Thyroid gland (tissue), 4 donors: ENCODE measurements at regions not wholly inside any gene's neighbourhood (a gene's known extent, or its start where the extent isn't known, plus 50 kb on each side); places are given as distances from the start of the nearest gene placed in this dataset.

ENCODE experiments used
- DNase-seq, 2 donors: peaks; one replicate each; pipeline ENCODE4 v3.0.0-alpha.2; 2019
- H3K27ac ChIP-seq, 3 donors: fragments of 200-600 bp; sonication (generic); 1 replicate in 2 of 3; 2 replicates in 1 of 3; pipeline ENCODE4 v1.5.1; 2016 to 2019; ENCODE audit warnings: mild to moderate bottlenecking in 1 of 3, moderate library complexity in 1 of 3
- H3K27me3 ChIP-seq: fragments of 200-600 bp; sonication (generic); one replicate; pipeline ENCODE4 v1.5.1; 2019
- H3K36me3 ChIP-seq, 2 donors: fragments of 200-600 bp; sonication (generic); one replicate each; pipeline ENCODE4 v1.5.1; 2016 to 2019
- H3K4me1 ChIP-seq, 2 donors: fragments of 200-600 bp; sonication (generic); one replicate each; pipeline ENCODE4 v1.5.1; 2017 to 2019
- H3K4me3 ChIP-seq, 3 donors: fragments of 200-600 bp; sonication (generic); replicated peaks in 1 of 3; 1 replicate in 2 of 3; 2 replicates in 1 of 3; pipeline ENCODE4 v1.5.1; 2016; ENCODE audit warnings: mild to moderate bottlenecking in 1 of 3
- H3K9me3 ChIP-seq: fragments of 200-600 bp; sonication (generic); one replicate; pipeline ENCODE4 v1.5.1; 2017
- POLR2A ChIP-seq, 2 donors: fragments of 450-650 bp; IDR thresholded peaks; one replicate each; pipeline ENCODE4 v1.6.1; 2017; ENCODE audit warnings: antibody characterized with exemption in 2 of 2, mild to moderate bottlenecking in 2 of 2, moderate library complexity in 1 of 2
- WGBS, 2 donors: methylation state at CpG; one replicate each; pipeline ENCODE4 v1.1.5; 2017; 5-methylcytosine and 5-hydroxymethylcytosine counted together
- intact Hi-C: fragments of 100-400 bp; cut with DNase I; formaldehyde crosslinking; loops from one replicate; pipeline ENCODE4 v1.15.1; 2023
- TF ChIP-seq, protein P1 (sequence below), 6 experiments: fragments of 200-600 bp in 3 of 6; fragments of 450-650 bp in 3 of 6; sonication (generic) in 3 of 6; IDR thresholded peaks; one replicate each; pipeline ENCODE4 v1.5.1; 2016 to 2019; ENCODE audit warnings: antibody characterized with exemption in 6 of 6, mild to moderate bottlenecking in 2 of 6, inconsistent platforms in 1 of 6, moderate library complexity in 1 of 6

DNA sequence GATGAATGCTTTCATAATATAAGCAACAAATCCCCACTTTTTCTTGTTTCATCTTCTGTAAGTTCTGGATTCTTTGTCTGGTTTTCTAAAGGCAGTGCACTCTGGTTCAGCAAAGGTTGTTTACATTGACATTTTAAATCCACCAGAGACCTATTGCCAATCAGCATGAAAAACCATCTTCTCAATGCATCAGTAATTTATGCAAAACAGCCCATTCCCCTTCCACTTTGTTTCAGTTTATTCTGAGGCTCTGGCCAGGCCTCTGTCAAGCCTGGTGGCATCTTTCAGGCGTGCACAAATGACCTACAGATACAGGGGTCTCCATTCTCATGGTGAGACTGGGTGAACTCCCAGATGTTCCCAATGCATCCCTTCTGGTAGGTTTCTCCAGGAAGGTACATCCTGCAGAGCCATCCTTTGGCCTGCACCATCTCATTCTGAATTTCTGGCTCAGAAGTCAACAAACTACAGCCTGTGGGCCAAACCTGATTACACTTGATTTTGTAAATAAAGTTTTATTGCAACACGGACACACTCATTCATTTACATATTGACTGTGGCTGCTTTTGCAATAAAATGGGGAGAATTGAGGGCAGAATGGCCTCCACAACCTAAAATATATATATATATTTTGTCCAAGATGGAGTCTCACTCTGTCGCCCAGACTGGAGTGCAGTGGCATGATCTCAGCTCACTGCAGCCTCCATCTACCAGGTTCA lies 405.4 kb downstream of the PREX1 start:
- 90 to 99% methylated on average over 3 of the region's 3 CpGs for WGBS, 2 donors
- no peak overlapping the region for H3K27ac ChIP-seq
- no peaks in the 10 kb centered on the region for H3K4me1 ChIP-seq
- H3K9me3 ChIP-seq: no peaks in the 10 kb centered on the region
- intact Hi-C loops: no loop called here
- no peaks in the 10 kb centered on the region for H3K36me3 ChIP-seq
- TF ChIP-seq, protein P1, sequence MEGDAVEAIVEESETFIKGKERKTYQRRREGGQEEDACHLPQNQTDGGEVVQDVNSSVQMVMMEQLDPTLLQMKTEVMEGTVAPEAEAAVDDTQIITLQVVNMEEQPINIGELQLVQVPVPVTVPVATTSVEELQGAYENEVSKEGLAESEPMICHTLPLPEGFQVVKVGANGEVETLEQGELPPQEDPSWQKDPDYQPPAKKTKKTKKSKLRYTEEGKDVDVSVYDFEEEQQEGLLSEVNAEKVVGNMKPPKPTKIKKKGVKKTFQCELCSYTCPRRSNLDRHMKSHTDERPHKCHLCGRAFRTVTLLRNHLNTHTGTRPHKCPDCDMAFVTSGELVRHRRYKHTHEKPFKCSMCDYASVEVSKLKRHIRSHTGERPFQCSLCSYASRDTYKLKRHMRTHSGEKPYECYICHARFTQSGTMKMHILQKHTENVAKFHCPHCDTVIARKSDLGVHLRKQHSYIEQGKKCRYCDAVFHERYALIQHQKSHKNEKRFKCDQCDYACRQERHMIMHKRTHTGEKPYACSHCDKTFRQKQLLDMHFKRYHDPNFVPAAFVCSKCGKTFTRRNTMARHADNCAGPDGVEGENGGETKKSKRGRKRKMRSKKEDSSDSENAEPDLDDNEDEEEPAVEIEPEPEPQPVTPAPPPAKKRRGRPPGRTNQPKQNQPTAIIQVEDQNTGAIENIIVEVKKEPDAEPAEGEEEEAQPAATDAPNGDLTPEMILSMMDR (IDR thresholded peaks at IDR 0.05): no peak
- no peak for TF ChIP-seq POLR2A (IDR thresholded peaks at IDR 0.05)
- no peak overlapping the region for H3K4me3 ChIP-seq
- H3K27me3 ChIP-seq: no peaks in the 10 kb centered on the region
- no peak for DNase-seq

DNA sequence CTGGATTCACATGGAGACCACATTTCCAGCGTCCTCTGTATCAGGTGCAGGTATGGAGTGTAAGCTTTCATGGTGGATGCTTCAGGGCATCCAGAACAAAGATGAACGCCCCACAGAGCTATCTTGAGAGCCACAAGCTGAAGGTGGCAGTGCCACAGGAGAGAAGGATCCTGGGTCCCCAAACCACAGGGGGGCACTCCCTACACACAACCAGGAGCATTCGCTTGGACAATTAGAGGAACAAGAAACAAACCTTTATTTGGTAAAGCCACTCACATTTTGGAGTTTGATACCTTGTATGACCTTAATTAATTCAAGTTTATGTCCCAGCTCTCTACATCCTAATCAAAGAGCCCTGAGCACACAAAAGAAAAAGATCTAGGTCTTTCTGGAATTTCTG lies 406.3 kb downstream of the PREX1 start:
- intact Hi-C loops: no loop called here
- H3K9me3 ChIP-seq: no peaks in the 10 kb centered on the region
- WGBS, 2 donors: 74 to 84% methylated on average over 3 of the region's 3 CpGs
- no peaks in the 10 kb centered on the region for H3K36me3 ChIP-seq
- H3K4me1 ChIP-seq: no peaks in the 10 kb centered on the region
- H3K27ac ChIP-seq: no peak overlapping the region
- no peaks in the 10 kb centered on the region for H3K27me3 ChIP-seq
- no peak for DNase-seq
- TF ChIP-seq, protein P1 (IDR thresholded peaks at IDR 0.05): no peak
- TF ChIP-seq POLR2A (IDR thresholded peaks at IDR 0.05): no peak
- no peak overlapping the region for H3K4me3 ChIP-seq

DNA sequence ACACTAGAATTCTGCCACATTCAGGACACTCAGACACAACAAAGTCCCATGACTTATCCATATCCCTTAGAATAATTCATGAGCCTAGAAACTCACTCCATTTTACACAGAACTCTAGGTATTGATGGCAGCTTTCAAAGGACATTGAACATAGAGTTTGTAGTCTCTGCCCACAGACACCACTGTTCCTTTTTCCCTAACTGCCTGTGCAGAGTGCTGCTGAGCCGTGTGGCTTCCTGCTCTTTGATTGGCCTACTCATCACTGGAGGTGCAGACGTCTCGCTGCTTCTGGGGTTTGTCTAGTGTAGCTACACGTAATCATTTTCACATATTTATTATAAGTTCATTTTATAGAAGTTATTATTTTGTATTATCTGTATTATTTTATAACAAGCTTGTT lies 407.6 kb downstream of the PREX1 start:
- DNase-seq: no peak
- intact Hi-C loops: no loop called here
- Histone ChIP-seq H3K36me3 (no peaks in the 10 kb centered on the region), H3K27me3 (no peaks in the 10 kb centered on the region), H3K4me3 (no peak overlapping the region), H3K4me1 (no peaks in the 10 kb centered on the region), H3K27ac (no peak overlapping the region), H3K9me3 (no peaks in the 10 kb centered on the region)
- 82 to 88% methylated on average over 4 of the region's 4 CpGs for WGBS, 2 donors
- TF ChIP-seq POLR2A (IDR thresholded peaks at IDR 0.05): no peak
- TF ChIP-seq, protein P1 (IDR thresholded peaks at IDR 0.05): no peak

DNA sequence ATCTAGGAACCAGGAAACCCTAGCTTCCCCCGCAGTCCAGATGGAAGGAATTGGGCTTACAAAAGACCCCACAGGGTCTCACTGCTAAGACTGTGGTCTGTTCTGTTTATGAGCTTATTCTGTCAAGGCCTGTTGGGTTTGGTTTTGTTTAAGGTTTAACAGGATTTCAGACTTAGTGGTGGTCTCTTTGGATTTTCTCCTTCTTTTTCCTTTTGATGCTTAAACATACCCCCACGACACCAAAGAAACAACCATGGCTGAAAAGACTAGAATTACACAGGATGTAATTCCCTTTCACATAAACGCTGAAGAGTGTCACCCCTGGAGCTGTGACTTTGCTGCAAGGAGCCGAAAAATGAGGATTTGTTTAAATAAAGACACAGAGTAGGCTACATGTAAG lies 408.6 kb downstream of the PREX1 start:
- Histone ChIP-seq H3K4me3 (no peak overlapping the region), H3K27me3 (no peaks in the 10 kb centered on the region), H3K4me1 (no peaks in the 10 kb centered on the region), H3K27ac (no peak overlapping the region), H3K9me3 (no peaks in the 10 kb centered on the region), H3K36me3 (no peaks in the 10 kb centered on the region)
- TF ChIP-seq, protein P1 (IDR thresholded peaks at IDR 0.05): no peak
- TF ChIP-seq POLR2A (IDR thresholded peaks at IDR 0.05): no peak
- DNase-seq: no peak
- intact Hi-C loops: no loop called here
- 70 to 75% methylated on average over 4 of the region's 4 CpGs for WGBS, 2 donors

DNA sequence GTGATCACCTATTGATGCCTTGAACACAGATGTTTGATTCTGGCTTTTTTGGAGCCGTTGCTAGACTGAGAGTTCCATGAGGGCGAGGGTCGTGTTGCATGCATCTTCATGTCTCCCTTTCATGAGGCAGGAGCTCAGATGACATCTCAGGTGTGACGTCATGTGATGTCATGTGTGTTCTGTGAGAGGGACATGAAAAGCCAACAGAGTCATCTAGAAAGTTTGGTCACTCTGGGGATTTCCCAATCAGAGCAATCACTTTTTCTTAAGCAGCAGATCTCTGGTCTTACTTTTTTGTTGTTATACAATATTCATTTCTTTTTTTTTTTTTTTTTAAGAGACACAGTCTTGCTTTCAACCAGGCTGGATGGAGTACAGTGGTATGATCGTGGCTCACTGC lies 411.8 kb downstream of the PREX1 start:
- no peaks in the 10 kb centered on the region for H3K9me3 ChIP-seq
- 66 to 86% methylated on average over 5 of the region's 5 CpGs for WGBS, 2 donors
- no peak overlapping the region for H3K27ac ChIP-seq
- intact Hi-C loops: no loop called here
- H3K4me1 ChIP-seq: no peaks in the 10 kb centered on the region
- no peak for DNase-seq
- no peaks in the 10 kb centered on the region for H3K36me3 ChIP-seq
- H3K27me3 ChIP-seq: no peaks in the 10 kb centered on the region
- TF ChIP-seq POLR2A (IDR thresholded peaks at IDR 0.05): no peak
- TF ChIP-seq, protein P1 (IDR thresholded peaks at IDR 0.05): no peak
- no peak overlapping the region for H3K4me3 ChIP-seq
